ENCODE measurements at regions not wholly inside any gene's neighbourhood (a gene's known extent, or its start where the extent isn't known, plus 50 kb on each side); places are given as distances from the start of the nearest gene placed in this dataset.

GRCh38 chr4:123503698-123504363, 107.2 kb downstream of the SPRY1 start:
- no peak for TF ChIP-seq EP300 (IDR thresholded peaks at IDR 0.05)
- no peak for TF ChIP-seq CTCF (IDR thresholded peaks at IDR 0.05)

Data from sigmoid colon (tissue), 4 donors.